GM12878 (cell line): ENCODE measurements at regions not wholly inside any gene's neighbourhood (a gene's known extent, or its start where the extent isn't known, plus 50 kb on each side); places are given as distances from the start of the nearest gene placed in this dataset.

ENCODE experiments used
- ATAC-seq: fragments of 200-7000 bp; cut with Tn5 transposase; 3 replicates; pipeline ENCODE4 v1.9.1; 2020; ENCODE audit warnings: mild to moderate bottlenecking, moderate library complexity
- BruUV-seq: library from RNA; stranded (reverse); fragments of 400-500 nt; replicated peaks from 2 replicates; lab custom pipeline; 2021; lab: Mats Ljungman, UMichigan
- CTCF ChIA-PET: fragments of 300-600 bp; sonication (Branson Sonifier 250); formaldehyde crosslinking; extraction: SDS; loops from one replicate; lab custom pipeline; 2021; ENCODE audit warnings: inconsistent platforms; lab: Yijun Ruan, JAX
- POLR2A ChIA-PET: fragments of 350-600 bp; formaldehyde crosslinking; extraction: SDS; loops from one replicate; lab custom pipeline; 2021; ENCODE audit warnings: inconsistent platforms; lab: Charles Lee
- RAD21 ChIA-PET: fragments of 300-600 bp; sonication (Branson Sonifier 250); formaldehyde crosslinking; loops from one replicate; lab custom pipeline; 2023; ENCODE audit warnings: antibody characterized with exemption; ENCODE audit not compliant: unreplicated experiment; lab: Charles Lee
- SMC1A ChIA-PET: fragments of 300-600 bp; sonication (Branson Sonifier 250); formaldehyde crosslinking; loops from one replicate; lab custom pipeline; 2023; ENCODE audit not compliant: unreplicated experiment, uncharacterized antibody; lab: Charles Lee
- DNase-seq: peaks from one replicate; pipeline ENCODE4 v3.0.0-alpha.2; 2011; ENCODE audit warnings: low read depth, low spot score
- FAIRE-seq: peaks from 3 replicates; lab custom pipeline; 2011; peaks lifted over from hg19 to GRCh38; lab: Jason Lieb, UNC
- H2AFZ ChIP-seq: 2 replicates; pipeline ENCODE4 v1.6.0; 2011; ENCODE audit warnings: low read depth, low read length, control low read depth; ENCODE audit not compliant: control insufficient read depth
- H3K27ac ChIP-seq: 2 replicates; pipeline ENCODE4 v1.5.1; 2011; ENCODE audit warnings: control low read depth; ENCODE audit not compliant: control insufficient read depth, insufficient read depth
- H3K27me3 ChIP-seq, 2 experiments: replicated peaks in 1 of 2; 2 replicates each; pipeline versions ENCODE4 v1.6.0 to v1.6.1; 2011; ENCODE audit warnings: low read length in 1 of 2; ENCODE audit not compliant: control insufficient read depth in 2 of 2, insufficient read depth in 2 of 2
- H3K36me3 ChIP-seq, 2 experiments: 2 replicates each; pipeline ENCODE4 v1.5.1; 2011; ENCODE audit warnings: low read length in 1 of 2; ENCODE audit not compliant: control insufficient read depth in 2 of 2, insufficient read depth in 2 of 2
- H3K4me1 ChIP-seq: 2 replicates; pipeline ENCODE4 v1.6.1; 2011; ENCODE audit warnings: mild to moderate bottlenecking, low read length, moderate library complexity, mixed read lengths; ENCODE audit not compliant: control insufficient read depth, insufficient read depth
- H3K4me2 ChIP-seq: 2 replicates; pipeline ENCODE4 v1.6.0; 2011; ENCODE audit warnings: control low read depth; ENCODE audit not compliant: control insufficient read depth, insufficient read depth
- H3K4me3 ChIP-seq: fragments of 200-600 bp; sonication (generic); 2 replicates; pipeline ENCODE4 v1.5.1; 2016
- H3K79me2 ChIP-seq: 2 replicates; pipeline ENCODE4 v1.6.0; 2011; ENCODE audit warnings: low read length; ENCODE audit not compliant: control insufficient read depth, insufficient read depth
- H3K9ac ChIP-seq: 2 replicates; pipeline ENCODE4 v1.8.0; 2011; ENCODE audit warnings: low read length, control low read depth, mixed read lengths; ENCODE audit not compliant: control insufficient read depth, insufficient read depth
- H3K9me3 ChIP-seq: replicated peaks from 3 replicates; pipeline ENCODE4 v1.5.1; 2011; ENCODE audit warnings: mild to moderate bottlenecking, low read length; ENCODE audit not compliant: control insufficient read depth, insufficient read depth
- H4K20me1 ChIP-seq: 2 replicates; pipeline ENCODE4 v1.6.0; 2011; ENCODE audit not compliant: control insufficient read depth, insufficient read depth
- EGR1 ChIP-seq, 2 experiments: IDR thresholded peaks; 1 replicate in 1 of 2; 2 replicates in 1 of 2; pipeline ENCODE4 v1.6.1; 2011 to 2012; ENCODE audit warnings: low read depth in 2 of 2, low read length in 2 of 2, borderline replicate concordance in 1 of 2, mild to moderate bottlenecking in 1 of 2, moderate library complexity in 1 of 2
- HDGF ChIP-seq: fragments of 450-650 bp; IDR thresholded peaks from 2 replicates; pipeline ENCODE4 v1.6.1; 2016; ENCODE audit warnings: antibody characterized with exemption
- KLF5 ChIP-seq: fragments of 450-650 bp; IDR thresholded peaks from 2 replicates; pipeline ENCODE4 v1.6.1; 2014; ENCODE audit warnings: mild to moderate bottlenecking; ENCODE audit not compliant: partially characterized antibody
- MLLT1 ChIP-seq: fragments of 450-650 bp; IDR thresholded peaks from 2 replicates; pipeline ENCODE4 v1.6.1; 2016; ENCODE audit warnings: mild to moderate bottlenecking
- RAD21 ChIP-seq: IDR thresholded peaks from 2 replicates; pipeline ENCODE4 v1.6.1; 2011; ENCODE audit warnings: mild to moderate bottlenecking, low read depth, low read length, moderate library complexity; ENCODE audit not compliant: insufficient read depth
- SIN3A ChIP-seq: IDR thresholded peaks from 2 replicates; pipeline ENCODE4 v1.6.1; 2012; ENCODE audit warnings: low read depth, low read length, improper control_type of control experiment
- SKIL ChIP-seq: fragments of 450-650 bp; IDR thresholded peaks from 2 replicates; pipeline ENCODE4 v1.6.1; 2017; ENCODE audit warnings: mild to moderate bottlenecking, low read depth, inconsistent platforms; ENCODE audit not compliant: poor library complexity, severe bottlenecking
- SUPT20H ChIP-seq: IDR thresholded peaks from 2 replicates; pipeline ENCODE4 v1.6.1; 2011; ENCODE audit warnings: low read depth, mild to moderate bottlenecking, low read length, moderate library complexity, borderline replicate concordance; ENCODE audit not compliant: control insufficient read depth
- TCF3 ChIP-seq: IDR thresholded peaks from 2 replicates; pipeline ENCODE4 v1.6.1; 2012; ENCODE audit warnings: low read depth, mild to moderate bottlenecking, low read length, borderline replicate concordance; ENCODE audit not compliant: insufficient read depth
- USF1 ChIP-seq: IDR thresholded peaks from 2 replicates; pipeline ENCODE4 v1.6.1; 2011; ENCODE audit warnings: borderline replicate concordance, low read depth, mild to moderate bottlenecking, moderate library complexity, mixed read lengths, low read length; ENCODE audit not compliant: insufficient read depth; ENCODE audit errors: extremely low read length
- ZNF687 ChIP-seq: fragments of 450-650 bp; IDR thresholded peaks from 2 replicates; pipeline ENCODE4 v1.6.1; 2017; ENCODE audit warnings: mild to moderate bottlenecking, moderate library complexity
- WGBS: methylation state at CpG from one replicate; pipeline ENCODE4 v1.1.6; 2016; ENCODE audit warnings: low lambda C conversion rate; ENCODE audit not compliant: insufficient replicate concordance, insufficient coverage; ENCODE audit errors: missing lambda C conversion rate; 5-methylcytosine and 5-hydroxymethylcytosine counted together
- in situ Hi-C: fragments of 300-500 bp; cut with MboI; formaldehyde crosslinking; loops from 9 replicates; pipeline ENCODE4 v1.14.3; 2018; ENCODE audit warnings: mixed read lengths
- intact Hi-C: fragments of 100-400 bp; cut with micrococcal nuclease; formaldehyde crosslinking; loops from one replicate; pipeline ENCODE4 v1.14.2; 2022; ENCODE audit not compliant: unreplicated experiment

GRCh38 chr5:29005386-29005785 is 1967.0 kb upstream of the CDH9 start (continued):
- TF ChIP-seq TCF3, result no peak

GRCh38 chr5:29002481-29002880 is 1964.1 kb upstream of the CDH9 start:
- TF ChIP-seq MLLT1 (no peak), KLF5 (no peak), SIN3A (no peak), ZNF687 (no peak), SKIL (no peak), RAD21 (no peak), USF1 (no peak), EGR1 (IDR thresholded peaks at IDR 0.05; ENCODE audit: borderline replicate concordance in 1 of 2, low read depth in 2 of 2, low read length in 2 of 2) (no peak), SUPT20H (no peak), HDGF (no peak)
- RAD21 ChIA-PET, result no interaction called here
- Histone ChIP-seq H4K20me1 (no peaks in the 10 kb centered on the region), H3K27me3 (no peaks in the 10 kb centered on the region), H3K79me2 (no peaks in the 10 kb centered on the region), H3K4me1 (no peaks in the 10 kb centered on the region), H3K9me3 (no peaks in the 10 kb centered on the region), H3K27ac (no peak overlapping the region), H2AFZ (no peak overlapping the region), H3K36me3 (no peaks in the 10 kb centered on the region), H3K9ac (no peak overlapping the region), H3K4me2 (no peak overlapping the region), H3K4me3 (no peak overlapping the region)
- POLR2A ChIA-PET, result no interaction called here
- no peak for ATAC-seq
- 25% methylated on average over 6 of the region's 6 CpGs for WGBS
- no TSS peak for BruUV-seq
- FAIRE-seq, result no peak
- DNase-seq, result no peak
- intact Hi-C loops (no loop called here), in situ Hi-C loops (no loop called here)
- SMC1A ChIA-PET, result no interaction called here
- CTCF ChIA-PET, result no interaction called here
